CD1c-positive myeloid dendritic cell (primary cell): ENCODE measurements at regions not wholly inside any gene's neighbourhood (a gene's known extent, or its start where the extent isn't known, plus 50 kb on each side); places are given as distances from the start of the nearest gene placed in this dataset.

Experiments
- DNase-seq: peaks from one replicate; pipeline ENCODE4 v3.0.0-alpha.2; 2016; ENCODE audit errors: extremely low spot score

DNA sequence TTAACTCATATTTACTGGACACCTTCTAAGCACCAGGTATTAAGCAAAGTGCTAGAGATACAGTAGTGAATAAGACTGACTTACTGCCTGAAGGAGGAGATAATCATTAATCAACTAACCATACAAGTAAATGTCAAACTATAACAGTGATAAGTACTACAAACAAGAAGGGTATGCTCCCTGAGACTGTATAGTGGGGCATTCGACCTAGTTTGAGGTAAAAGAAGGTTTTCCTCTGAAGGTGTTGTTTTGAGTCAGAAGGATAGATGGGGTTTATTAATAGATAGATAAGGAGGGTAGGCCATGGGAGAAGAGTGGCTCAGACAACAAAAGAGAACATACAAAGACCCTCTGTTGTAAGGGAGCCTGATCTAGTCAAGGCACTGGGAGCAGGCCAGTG, 105.4 kb downstream of the DDIT4L start:
- DNase-seq = no peak

GRCh38 chr4:100083289-100083688, 107.0 kb downstream of the DDIT4L start:
- no peak for DNase-seq

DNA sequence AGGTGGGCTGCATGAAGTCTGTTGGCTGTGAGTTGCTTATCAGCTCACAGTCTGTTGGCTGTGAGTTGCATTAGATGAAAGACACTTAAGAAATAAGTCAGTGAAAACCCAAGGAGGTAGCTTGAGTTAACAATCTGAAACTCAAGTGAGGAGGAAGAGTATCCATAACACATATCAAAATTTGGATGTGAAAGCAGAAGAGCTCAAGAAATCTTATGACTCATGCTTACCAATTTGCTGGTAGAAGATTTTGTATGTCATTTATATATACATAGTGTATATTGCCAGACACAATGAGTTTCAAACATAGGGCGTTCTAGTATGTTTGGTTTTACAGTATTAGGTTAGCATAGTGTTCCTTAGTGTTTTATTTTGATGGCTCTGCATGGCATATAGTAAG, 107.4 kb downstream of the DDIT4L start:
- peak; percentile 36 for DNase-seq

GRCh38 chr4:100081491-100081890, 108.8 kb downstream of the DDIT4L start:
- peak; percentile 44 for DNase-seq

GRCh38 chr4:100079264-100079663, 111.0 kb downstream of the DDIT4L start:
- no peak for DNase-seq

- no peak for DNase-seq
Measured at GRCh38 chr4:100076753-100077152, 113.5 kb downstream of the DDIT4L start.

DNA sequence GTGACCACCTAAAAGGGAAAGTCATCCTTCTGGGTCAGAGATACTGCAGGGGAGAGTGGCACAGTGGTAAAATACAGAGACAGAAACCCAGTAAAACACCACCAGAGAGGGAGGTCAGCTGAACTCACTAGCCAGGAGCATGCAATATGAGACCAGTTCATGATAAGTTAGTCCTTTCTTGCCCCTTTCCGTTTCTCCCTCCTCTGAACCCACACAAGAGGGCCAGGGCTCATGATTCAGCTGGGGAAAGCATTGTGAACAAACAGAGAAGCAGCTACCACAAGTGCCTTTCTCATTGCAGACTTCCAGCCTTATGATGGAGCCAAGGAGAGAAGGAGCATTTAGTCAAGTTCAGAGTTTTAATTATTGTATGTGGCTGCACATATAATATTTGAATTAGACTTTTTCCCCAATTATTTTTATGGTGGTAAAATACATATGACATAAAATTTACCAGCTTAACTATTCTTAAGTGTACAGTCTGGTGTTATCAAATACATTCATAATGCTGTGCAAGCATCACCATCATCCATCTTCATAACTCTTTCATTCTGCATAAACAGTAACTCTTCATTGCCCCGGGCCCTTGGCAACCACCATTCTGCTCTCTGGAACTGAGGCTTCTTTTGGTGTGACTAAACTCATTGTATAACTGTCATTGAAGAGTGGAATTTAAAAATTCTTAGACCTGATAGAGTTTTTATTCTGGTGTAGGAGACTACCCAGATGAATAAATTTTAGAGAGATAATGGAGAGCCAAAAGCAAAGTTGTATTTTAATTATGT, 114.6 kb downstream of the DDIT4L start:
- DNase-seq = no peak

- no peak for DNase-seq
Measured at GRCh38 chr4:100075056-100075455, 115.2 kb downstream of the DDIT4L start.

DNA sequence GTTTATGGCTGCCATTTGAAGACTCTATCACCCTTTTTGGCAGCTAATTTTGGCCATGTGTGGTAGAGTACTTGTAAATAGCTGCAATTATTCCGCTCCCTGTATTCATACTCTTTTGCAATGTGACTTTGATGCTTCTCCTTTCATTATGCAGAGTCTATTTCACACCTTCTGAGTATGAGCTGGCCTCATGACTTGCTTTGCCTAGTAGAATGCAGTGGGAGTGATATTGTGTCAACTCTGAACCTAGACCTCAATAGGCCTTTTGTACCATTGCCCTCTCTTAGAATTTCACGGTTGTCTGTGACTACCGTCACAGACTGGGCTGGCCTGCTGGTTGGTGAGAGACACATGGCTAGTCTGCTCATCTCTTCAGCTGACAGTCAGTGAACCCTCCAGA, 118.8 kb downstream of the DDIT4L start:
- DNase-seq = no peak

- no peak for DNase-seq
Measured at GRCh38 chr4:100070868-100071267, 119.4 kb downstream of the DDIT4L start.

GRCh38 chr4:100069207-100069606, 119.1 kb upstream of the H2AZ1 start:
- no peak for DNase-seq

- DNase-seq = no peak
Measured at GRCh38 chr4:100067255-100067654, 117.2 kb upstream of the H2AZ1 start.

- no peak for DNase-seq
Measured at GRCh38 chr4:100063355-100063754, 113.3 kb upstream of the H2AZ1 start.

GRCh38 chr4:100062921-100063320, 112.8 kb upstream of the H2AZ1 start:
- no peak for DNase-seq

DNA sequence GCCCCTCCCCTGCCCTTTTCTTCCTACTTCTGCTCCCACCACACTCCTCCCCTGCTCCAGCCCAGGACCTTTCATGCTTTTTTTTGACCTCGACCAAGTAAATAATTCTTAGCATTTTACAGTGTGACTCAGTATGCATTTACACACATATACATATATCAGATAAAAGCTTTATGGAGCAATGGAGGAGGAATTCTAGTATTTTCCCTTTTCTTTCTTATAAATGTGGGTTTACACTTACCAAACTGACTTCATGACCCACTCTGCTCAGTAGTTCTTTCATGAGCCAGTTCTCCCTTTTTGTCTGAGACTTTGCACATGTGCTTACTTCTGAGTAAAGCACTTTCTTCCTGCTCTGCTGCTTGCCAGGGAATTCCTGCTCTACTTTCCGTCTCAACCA, 111.8 kb upstream of the H2AZ1 start:
- DNase-seq = no peak

DNA sequence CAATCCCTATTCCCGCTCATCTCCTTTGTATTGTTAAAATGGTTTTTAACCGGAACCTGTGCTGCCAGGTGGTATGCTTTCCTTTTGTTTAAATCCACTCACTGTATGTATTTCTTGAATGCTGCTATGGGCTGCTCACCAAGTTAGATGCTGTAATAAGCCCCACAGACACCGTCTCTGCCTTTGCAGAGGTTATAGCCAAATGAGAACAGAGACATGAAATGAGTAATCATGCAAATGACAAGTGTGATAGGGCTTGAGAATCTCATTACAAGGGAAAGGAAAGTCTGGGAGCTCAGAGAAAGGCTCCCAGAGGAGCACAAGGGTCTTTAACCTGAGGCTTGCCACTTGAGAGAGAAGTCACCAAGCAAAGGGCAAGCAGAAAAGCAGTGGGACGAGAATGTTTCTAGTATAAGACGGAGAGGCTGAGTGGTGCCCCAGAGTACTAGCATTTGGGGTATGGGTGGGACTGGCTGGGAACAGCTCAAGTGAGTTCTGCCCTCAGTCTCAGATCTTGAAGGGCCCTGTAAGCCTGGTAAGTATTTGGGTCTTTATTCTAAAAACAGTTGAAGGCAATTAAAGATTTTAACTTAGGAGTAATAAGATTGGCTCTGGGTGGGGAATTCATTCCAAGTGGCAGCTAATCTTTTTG, 110.8 kb upstream of the H2AZ1 start:
- DNase-seq = no peak

GRCh38 chr4:100059467-100059866, 109.4 kb upstream of the H2AZ1 start:
- no peak for DNase-seq

DNA sequence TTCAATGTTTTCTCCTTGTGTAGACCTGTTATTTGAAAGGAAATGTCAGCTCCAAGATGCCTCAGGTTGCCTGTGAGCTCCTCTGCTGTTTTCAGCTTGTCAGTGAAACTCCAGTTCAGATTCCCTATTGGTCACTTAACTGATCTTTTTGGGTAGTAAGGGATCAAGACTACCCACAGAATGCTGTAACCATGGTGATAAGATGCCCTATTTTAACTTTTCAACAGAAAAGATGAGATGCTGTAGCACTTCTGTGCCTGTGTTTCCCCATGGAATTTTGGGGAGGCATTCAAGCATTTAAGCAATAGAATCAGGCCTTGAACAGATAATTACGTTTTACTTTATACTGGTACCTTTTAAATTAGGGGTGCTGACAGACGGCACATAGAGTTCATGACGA, 106.6 kb upstream of the H2AZ1 start:
- DNase-seq = no peak

- DNase-seq = no peak
Measured at GRCh38 chr4:100054071-100054470, 104.0 kb upstream of the H2AZ1 start.

DNA sequence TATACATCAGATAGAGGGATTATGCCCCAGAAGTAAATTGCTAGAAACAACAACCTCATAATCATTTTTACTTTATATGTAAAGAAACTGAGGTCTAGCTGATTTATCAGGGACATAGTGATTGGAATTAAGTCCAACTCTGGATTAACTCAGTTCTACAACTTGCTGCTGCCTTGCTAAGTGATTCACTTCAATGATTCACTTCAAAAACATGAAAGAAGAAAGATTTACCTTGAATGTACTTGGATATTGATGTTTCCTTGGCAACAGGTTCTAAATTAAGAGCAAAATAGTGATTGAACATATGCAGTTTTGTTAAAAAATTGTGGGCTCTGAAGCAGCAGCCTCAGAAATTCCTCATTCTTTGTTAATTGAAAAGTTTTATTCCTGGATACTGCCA, 99.8 kb upstream of the H2AZ1 start:
- DNase-seq = no peak

GRCh38 chr4:100042711-100043110, 92.6 kb upstream of the H2AZ1 start:
- DNase-seq = no peak

GRCh38 chr4:100042235-100042634, 92.2 kb upstream of the H2AZ1 start:
- DNase-seq = no peak

- no peak for DNase-seq
Measured at GRCh38 chr4:100041646-100042045, 91.6 kb upstream of the H2AZ1 start.
